ENCODE measurements at regions not wholly inside any gene's neighbourhood (a gene's known extent, or its start where the extent isn't known, plus 50 kb on each side); places are given as distances from the start of the nearest gene placed in this dataset.

DNA sequence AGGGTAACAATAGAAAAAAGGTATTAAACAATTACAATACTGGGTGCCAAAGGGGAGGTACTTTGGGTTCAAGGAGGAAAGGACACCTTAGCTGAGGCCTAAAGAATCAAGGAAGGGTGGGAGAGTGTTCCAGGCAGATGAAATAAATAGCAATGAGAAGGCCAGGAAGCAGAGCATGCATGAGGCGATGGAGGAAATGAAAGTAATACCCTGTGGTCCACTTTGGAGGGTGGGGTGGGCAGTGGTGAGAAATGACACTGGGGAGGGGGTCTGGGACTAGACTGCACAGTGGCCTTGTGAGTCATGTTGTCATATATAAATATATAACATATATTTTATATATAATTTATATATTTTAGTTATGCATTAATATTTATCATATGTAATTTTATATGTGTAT is 55.9 kb downstream of the BHLHE40 start:
- Mint-ChIP-seq H3K27ac (no peak overlapping the region), H3K4me1 (peaks cover 2% of the 10 kb centered on the region), H3K4me3 (no peak overlapping the region), H3K27me3 (ENCODE audit: insufficient read depth) (no peaks in the 10 kb centered on the region), H3K9me3 (no peaks in the 10 kb centered on the region), H3K36me3 (ENCODE audit: low read depth) (no peaks in the 10 kb centered on the region)
- H3K9me3 ChIP-seq (ENCODE audit: control insufficient read depth, low read length) = no peaks in the 10 kb centered on the region
- no peaks in the 10 kb centered on the region for H3K4me1 ChIP-seq (ENCODE audit: control insufficient read depth, insufficient read depth, low read length)
- no peaks in the 10 kb centered on the region for H3K27me3 ChIP-seq (ENCODE audit: control insufficient read depth, insufficient read depth, low read length, poor library complexity, severe bottlenecking)
- H3K36me3 ChIP-seq (ENCODE audit: control insufficient read depth, insufficient read depth, low read length) = no peaks in the 10 kb centered on the region
- H3K9ac ChIP-seq (ENCODE audit: extremely low read depth, low read length, poor library complexity, severe bottlenecking) = no peak overlapping the region
- 100% methylated on average over 1 of the region's 1 CpG; no CpG with 5 or more reads in 1 of the 2 experiments for WGBS, 2 experiments (ENCODE audit: insufficient coverage in 1 of 2, insufficient read length in 1 of 2)
- TF ChIP-seq, protein P1, sequence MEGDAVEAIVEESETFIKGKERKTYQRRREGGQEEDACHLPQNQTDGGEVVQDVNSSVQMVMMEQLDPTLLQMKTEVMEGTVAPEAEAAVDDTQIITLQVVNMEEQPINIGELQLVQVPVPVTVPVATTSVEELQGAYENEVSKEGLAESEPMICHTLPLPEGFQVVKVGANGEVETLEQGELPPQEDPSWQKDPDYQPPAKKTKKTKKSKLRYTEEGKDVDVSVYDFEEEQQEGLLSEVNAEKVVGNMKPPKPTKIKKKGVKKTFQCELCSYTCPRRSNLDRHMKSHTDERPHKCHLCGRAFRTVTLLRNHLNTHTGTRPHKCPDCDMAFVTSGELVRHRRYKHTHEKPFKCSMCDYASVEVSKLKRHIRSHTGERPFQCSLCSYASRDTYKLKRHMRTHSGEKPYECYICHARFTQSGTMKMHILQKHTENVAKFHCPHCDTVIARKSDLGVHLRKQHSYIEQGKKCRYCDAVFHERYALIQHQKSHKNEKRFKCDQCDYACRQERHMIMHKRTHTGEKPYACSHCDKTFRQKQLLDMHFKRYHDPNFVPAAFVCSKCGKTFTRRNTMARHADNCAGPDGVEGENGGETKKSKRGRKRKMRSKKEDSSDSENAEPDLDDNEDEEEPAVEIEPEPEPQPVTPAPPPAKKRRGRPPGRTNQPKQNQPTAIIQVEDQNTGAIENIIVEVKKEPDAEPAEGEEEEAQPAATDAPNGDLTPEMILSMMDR (conservative IDR thresholded peaks at IDR 0.05) = no peak
- H3K4me3 ChIP-seq (ENCODE audit: low read length) = no peak overlapping the region
- no peak for DNase-seq
- no peak overlapping the region for H3K27ac ChIP-seq (ENCODE audit: low read depth, low read length)

DNA sequence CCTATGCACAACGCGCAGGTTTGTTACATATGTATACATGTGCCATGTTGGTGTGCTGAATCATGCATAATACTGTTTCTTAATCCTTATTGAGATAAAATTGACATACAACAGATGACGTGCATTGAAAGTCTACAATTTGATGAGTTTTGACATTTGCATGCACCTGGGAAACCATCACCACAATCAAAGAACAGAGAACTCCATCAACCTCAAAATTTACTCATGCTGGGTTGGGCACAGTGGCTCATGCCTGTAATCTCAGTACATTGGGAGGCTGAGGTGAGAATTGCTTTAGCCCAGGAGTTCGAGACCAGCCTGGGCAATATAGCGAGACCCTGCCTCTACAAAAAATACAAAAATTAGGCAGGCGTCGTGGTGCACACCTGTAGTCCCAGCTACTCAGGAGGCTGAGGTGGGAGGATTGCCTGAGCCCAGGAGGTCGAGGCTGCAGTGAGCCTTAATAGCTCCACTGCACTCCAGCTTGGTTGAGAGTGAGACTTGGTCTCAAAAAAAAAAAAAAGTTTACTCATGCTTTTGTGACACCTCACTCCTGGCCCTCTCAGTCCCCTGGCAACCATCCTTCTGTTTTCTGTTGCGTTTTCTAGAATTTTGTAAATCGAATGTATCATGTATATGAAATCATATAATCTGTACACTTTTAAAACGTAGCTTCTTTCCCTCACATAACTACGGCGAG is 56.6 kb downstream of the BHLHE40 start:
- WGBS, 2 experiments (ENCODE audit: insufficient coverage in 1 of 2, insufficient read length in 1 of 2) = 84 to 91% methylated on average over 4 to 13 of the region's 13 CpGs
- TF ChIP-seq, protein P1 (conservative IDR thresholded peaks at IDR 0.05) = no peak
- no peak overlapping the region for H3K27ac Mint-ChIP-seq

DNA sequence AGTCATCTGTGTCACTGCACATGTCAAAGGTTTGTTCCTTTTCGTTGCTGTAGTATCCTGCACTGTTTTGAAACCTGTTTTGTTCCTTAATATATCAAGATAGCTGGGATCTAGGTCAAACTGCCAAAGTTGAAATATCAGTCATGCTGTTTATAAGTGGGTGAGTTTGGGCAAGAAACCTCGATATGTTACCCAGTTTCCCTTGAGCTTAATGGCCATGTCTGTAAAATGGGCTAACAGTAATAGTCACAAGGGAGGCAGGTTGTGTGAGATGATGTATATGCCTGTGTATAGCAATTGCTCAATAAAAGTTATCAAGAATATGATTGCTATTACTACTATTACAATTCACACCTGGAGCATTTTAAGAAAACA is 57.1 kb downstream of the BHLHE40 start:
- Histone ChIP-seq H3K4me1 (ENCODE audit: control insufficient read depth, insufficient read depth, low read length) (no peaks in the 10 kb centered on the region), H3K4me3 (ENCODE audit: low read length) (no peak overlapping the region), H3K9ac (ENCODE audit: extremely low read depth, low read length, poor library complexity, severe bottlenecking) (no peak overlapping the region), H3K9me3 (ENCODE audit: control insufficient read depth, low read length) (no peaks in the 10 kb centered on the region), H3K27ac (ENCODE audit: low read depth, low read length) (no peak overlapping the region), H3K36me3 (ENCODE audit: control insufficient read depth, insufficient read depth, low read length) (no peaks in the 10 kb centered on the region), H3K27me3 (ENCODE audit: control insufficient read depth, insufficient read depth, low read length, poor library complexity, severe bottlenecking) (no peaks in the 10 kb centered on the region)
- H3K36me3 Mint-ChIP-seq (ENCODE audit: low read depth) = no peaks in the 10 kb centered on the region
- no peaks in the 10 kb centered on the region for H3K27me3 Mint-ChIP-seq (ENCODE audit: insufficient read depth)
- TF ChIP-seq, protein P1 (conservative IDR thresholded peaks at IDR 0.05) = no peak
- H3K4me3 Mint-ChIP-seq = no peak overlapping the region
- peaks cover 2% of the 10 kb centered on the region for H3K4me1 Mint-ChIP-seq
- no peak overlapping the region for H3K27ac Mint-ChIP-seq
- DNase-seq = no peak
- WGBS, 2 experiments (ENCODE audit: insufficient coverage in 1 of 2, insufficient read length in 1 of 2) = 90 to 92% methylated on average over 2 of the region's 2 CpGs
- H3K9me3 Mint-ChIP-seq = no peaks in the 10 kb centered on the region

More for the DNA sequence above, 56.6 kb downstream of the BHLHE40 start:
- Histone ChIP-seq H3K9me3 (ENCODE audit: control insufficient read depth, low read length) (no peaks in the 10 kb centered on the region), H3K9ac (ENCODE audit: extremely low read depth, low read length, poor library complexity, severe bottlenecking) (no peak overlapping the region), H3K4me3 (ENCODE audit: low read length) (no peak overlapping the region), H3K27ac (ENCODE audit: low read depth, low read length) (no peak overlapping the region), H3K4me1 (ENCODE audit: control insufficient read depth, insufficient read depth, low read length) (no peaks in the 10 kb centered on the region), H3K36me3 (ENCODE audit: control insufficient read depth, insufficient read depth, low read length) (no peaks in the 10 kb centered on the region), H3K27me3 (ENCODE audit: control insufficient read depth, insufficient read depth, low read length, poor library complexity, severe bottlenecking) (no peaks in the 10 kb centered on the region)
- H3K27me3 Mint-ChIP-seq (ENCODE audit: insufficient read depth) = no peaks in the 10 kb centered on the region
- no peaks in the 10 kb centered on the region for H3K36me3 Mint-ChIP-seq (ENCODE audit: low read depth)
- peaks cover 2% of the 10 kb centered on the region for H3K4me1 Mint-ChIP-seq
- DNase-seq = no peak
- no peaks in the 10 kb centered on the region for H3K9me3 Mint-ChIP-seq
- H3K4me3 Mint-ChIP-seq = no peak overlapping the region

All from endodermal cell (in vitro differentiated cells).